Nephron (organoid): ENCODE measurements at regions not wholly inside any gene's neighbourhood (a gene's known extent, or its start where the extent isn't known, plus 50 kb on each side); places are given as distances from the start of the nearest gene placed in this dataset.
A peak's percentile ranks its signal among the peaks of the same experiment; 100 is the strongest.

Experiments
- H3K27ac Mint-ChIP-seq, 3 experiments: 2 replicates each; pipeline ENCODE4 v1.8.0; 2020; ENCODE audit warnings: mixed read lengths in 3 of 3, mild to moderate bottlenecking in 2 of 3, moderate library complexity in 1 of 3
- H3K27me3 Mint-ChIP-seq: 2 replicates; pipeline ENCODE4 v1.8.0; 2021; ENCODE audit warnings: low read depth, mild to moderate bottlenecking, moderate library complexity, mixed read lengths
- H3K36me3 Mint-ChIP-seq: 2 replicates; pipeline ENCODE4 v1.8.0; 2020; ENCODE audit warnings: low read depth, mixed read lengths
- H3K4me1 Mint-ChIP-seq: 2 replicates; pipeline ENCODE4 v1.8.0; 2020; ENCODE audit warnings: mixed read lengths
- H3K4me3 Mint-ChIP-seq, 3 experiments: 2 replicates each; pipeline ENCODE4 v1.8.0; 2020; ENCODE audit warnings: mild to moderate bottlenecking in 3 of 3, mixed read lengths in 3 of 3, moderate library complexity in 2 of 3
- H3K9me3 Mint-ChIP-seq: 2 replicates; pipeline ENCODE4 v1.8.0; 2020; ENCODE audit warnings: mixed read lengths
- TF ChIP-seq, protein P1 (sequence below), 3 experiments: fragments of 200-600 bp; sonication (generic); IDR thresholded peaks; one replicate each; pipeline ENCODE4 v1.5.0; 2021; ENCODE audit warnings: antibody characterized with exemption in 3 of 3; ENCODE audit not compliant: unreplicated experiment in 3 of 3

DNA sequence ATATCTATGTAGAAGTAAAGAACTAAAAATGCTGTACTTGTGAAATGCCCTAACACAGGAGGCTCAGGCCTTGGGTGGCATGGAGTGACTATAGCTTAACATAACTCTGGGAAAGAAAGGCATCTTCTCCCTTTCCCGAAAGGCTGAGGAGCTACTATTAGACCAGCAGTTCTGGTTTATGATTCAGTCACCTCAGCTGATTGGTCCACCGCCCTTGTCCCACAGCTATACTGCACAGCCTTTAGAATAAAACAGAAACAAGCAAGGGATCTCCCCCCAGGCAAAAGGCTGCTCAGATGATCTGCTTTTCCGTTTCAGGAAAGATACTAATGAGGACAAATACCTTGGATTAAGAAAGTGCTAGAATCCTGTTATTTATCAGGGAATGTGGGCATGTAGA, 171.3 kb downstream of the SNCA start:
- Mint-ChIP-seq H3K27me3 (no peaks in the 10 kb centered on the region), H3K9me3 (no peaks in the 10 kb centered on the region), H3K36me3 (no peaks in the 10 kb centered on the region), H3K4me3 (no peak overlapping the region), H3K27ac (no peak overlapping the region), H3K4me1 (no peaks in the 10 kb centered on the region)
- TF ChIP-seq, protein P1, sequence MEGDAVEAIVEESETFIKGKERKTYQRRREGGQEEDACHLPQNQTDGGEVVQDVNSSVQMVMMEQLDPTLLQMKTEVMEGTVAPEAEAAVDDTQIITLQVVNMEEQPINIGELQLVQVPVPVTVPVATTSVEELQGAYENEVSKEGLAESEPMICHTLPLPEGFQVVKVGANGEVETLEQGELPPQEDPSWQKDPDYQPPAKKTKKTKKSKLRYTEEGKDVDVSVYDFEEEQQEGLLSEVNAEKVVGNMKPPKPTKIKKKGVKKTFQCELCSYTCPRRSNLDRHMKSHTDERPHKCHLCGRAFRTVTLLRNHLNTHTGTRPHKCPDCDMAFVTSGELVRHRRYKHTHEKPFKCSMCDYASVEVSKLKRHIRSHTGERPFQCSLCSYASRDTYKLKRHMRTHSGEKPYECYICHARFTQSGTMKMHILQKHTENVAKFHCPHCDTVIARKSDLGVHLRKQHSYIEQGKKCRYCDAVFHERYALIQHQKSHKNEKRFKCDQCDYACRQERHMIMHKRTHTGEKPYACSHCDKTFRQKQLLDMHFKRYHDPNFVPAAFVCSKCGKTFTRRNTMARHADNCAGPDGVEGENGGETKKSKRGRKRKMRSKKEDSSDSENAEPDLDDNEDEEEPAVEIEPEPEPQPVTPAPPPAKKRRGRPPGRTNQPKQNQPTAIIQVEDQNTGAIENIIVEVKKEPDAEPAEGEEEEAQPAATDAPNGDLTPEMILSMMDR (IDR thresholded peaks at IDR 0.05; ENCODE audit: unreplicated experiment in 3 of 3) = no peak

DNA sequence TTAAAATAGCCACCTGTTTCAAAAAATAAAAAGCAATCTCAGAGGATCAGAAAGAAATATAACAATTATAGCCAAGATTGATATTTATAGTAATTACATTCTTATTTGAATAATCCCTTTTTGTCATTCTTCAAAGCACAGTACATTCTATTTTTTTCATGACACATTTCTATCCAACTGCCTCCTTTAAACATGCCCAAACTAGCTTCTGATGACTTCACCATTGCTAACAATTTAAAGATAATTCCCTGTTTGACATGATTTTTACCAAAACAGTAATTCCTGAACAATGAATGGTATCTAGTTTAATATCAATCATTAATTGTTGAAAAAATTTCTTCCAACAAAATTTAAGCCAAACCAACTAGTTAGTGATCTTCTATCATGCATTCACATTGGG, 172.4 kb downstream of the SNCA start:
- Mint-ChIP-seq H3K27ac (no peak overlapping the region), H3K27me3 (no peaks in the 10 kb centered on the region), H3K9me3 (no peaks in the 10 kb centered on the region), H3K36me3 (no peaks in the 10 kb centered on the region), H3K4me1 (no peaks in the 10 kb centered on the region), H3K4me3 (no peak overlapping the region)
- TF ChIP-seq, protein P1 (IDR thresholded peaks at IDR 0.05; ENCODE audit: unreplicated experiment in 3 of 3) = no peak

DNA sequence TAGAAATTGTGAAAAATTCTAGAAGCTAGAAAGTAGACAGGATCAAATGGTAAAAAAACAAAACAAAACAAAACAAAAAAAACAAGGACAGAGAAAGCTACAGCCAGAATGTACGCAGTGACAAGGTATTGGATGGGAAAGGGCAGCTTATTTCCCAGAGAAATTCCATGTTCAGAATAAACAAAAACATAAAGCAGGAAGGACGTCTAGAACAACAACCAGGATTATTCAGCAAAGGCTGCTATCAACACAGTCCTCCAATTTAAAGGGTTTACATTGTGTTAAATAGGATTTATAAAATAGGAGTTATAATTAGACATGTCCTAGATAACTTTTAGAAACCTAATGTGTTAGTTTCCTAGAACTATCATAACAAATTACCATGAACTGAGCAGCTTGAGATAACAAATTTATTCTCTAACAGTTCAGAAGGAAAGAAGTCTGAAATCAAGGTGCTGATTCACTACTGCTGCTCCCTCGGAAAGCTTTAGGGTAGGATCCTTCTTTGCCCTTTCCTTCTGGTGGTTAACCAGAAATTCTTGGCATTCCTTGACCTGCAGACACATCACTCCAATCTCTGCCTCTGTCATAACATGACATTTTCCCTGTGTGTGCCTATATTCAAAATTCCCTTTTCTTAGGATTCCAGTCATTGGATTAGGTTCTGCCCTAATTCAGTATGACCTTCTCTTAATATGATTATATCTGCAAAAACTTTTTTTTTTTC, 175.6 kb downstream of the SNCA start:
- no peaks in the 10 kb centered on the region for H3K9me3 Mint-ChIP-seq
- TF ChIP-seq, protein P1 (IDR thresholded peaks at IDR 0.05; ENCODE audit: unreplicated experiment in 3 of 3) = no peak
- no peaks in the 10 kb centered on the region for H3K36me3 Mint-ChIP-seq
- H3K4me3 Mint-ChIP-seq = no peak overlapping the region
- no peaks in the 10 kb centered on the region for H3K4me1 Mint-ChIP-seq
- H3K27me3 Mint-ChIP-seq = no peaks in the 10 kb centered on the region
- H3K27ac Mint-ChIP-seq = peak overlapping the region in 1 of 3 experiments; percentile 61

DNA sequence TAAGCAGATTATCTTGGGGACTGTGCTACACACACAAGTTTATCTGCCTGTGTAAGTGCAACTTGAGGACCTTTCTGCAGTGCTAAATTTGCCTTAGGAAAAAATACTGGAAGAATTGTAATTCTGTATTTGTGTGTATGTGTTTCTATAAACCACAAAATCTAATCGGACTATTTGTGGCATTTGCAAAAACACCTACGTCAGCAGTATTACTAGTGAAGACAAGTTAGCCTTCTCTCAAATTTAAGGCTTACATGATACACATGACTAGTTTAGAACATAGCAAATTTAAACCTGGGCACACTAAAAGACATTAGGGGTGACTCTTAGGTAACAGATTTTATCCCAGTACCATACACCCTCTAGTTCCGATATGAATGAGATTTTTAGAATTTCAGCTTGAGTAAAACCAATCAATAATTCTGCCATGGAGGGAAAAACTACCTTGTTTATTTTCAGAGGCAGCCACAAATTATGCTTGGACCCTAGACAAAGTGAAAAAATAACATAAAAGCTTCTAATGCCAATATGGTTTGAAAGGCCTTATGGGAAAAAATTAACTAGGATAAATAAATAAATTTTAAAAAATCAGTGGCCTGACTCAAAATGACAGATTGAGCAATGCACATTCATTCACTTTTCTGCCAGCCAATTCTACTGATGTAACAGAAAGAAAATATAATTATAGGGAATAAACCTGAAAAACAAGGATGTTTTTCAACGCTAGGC, 176.4 kb downstream of the SNCA start:
- no peaks in the 10 kb centered on the region for H3K36me3 Mint-ChIP-seq
- no peaks in the 10 kb centered on the region for H3K4me1 Mint-ChIP-seq
- peak overlapping the region in 1 of 3 experiments; percentile 61 for H3K27ac Mint-ChIP-seq
- no peak overlapping the region for H3K4me3 Mint-ChIP-seq
- TF ChIP-seq, protein P1 (IDR thresholded peaks at IDR 0.05; ENCODE audit: unreplicated experiment in 3 of 3) = no peak
- no peaks in the 10 kb centered on the region for H3K9me3 Mint-ChIP-seq
- no peaks in the 10 kb centered on the region for H3K27me3 Mint-ChIP-seq

DNA sequence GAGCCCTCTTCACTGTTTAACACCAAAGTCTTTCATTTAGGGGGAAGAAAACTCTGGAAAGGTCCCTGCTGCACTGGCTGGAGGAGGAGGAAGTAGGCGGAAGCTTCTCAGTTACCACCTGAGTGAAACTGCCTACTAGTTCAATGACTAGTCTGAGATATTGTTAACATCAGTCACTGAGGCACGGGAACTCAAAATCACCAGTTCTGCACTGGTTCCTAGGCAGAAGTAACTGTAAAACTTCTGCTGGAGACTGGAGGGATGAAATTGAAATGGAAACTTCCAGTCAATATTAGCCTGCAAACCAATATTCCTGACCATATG, 178.3 kb downstream of the SNCA start:
- Mint-ChIP-seq H3K4me1 (no peaks in the 10 kb centered on the region), H3K27ac (no peak overlapping the region), H3K27me3 (no peaks in the 10 kb centered on the region), H3K36me3 (no peaks in the 10 kb centered on the region), H3K9me3 (no peaks in the 10 kb centered on the region), H3K4me3 (no peak overlapping the region)
- TF ChIP-seq, protein P1 (IDR thresholded peaks at IDR 0.05; ENCODE audit: unreplicated experiment in 3 of 3) = no peak
